Parathyroid adenoma (tissue), 2 donors: ENCODE measurements at regions not wholly inside any gene's neighbourhood (a gene's known extent, or its start where the extent isn't known, plus 50 kb on each side); places are given as distances from the start of the nearest gene placed in this dataset.

Experiments
- H2AFZ ChIP-seq: fragments of 300-600 bp; sonication (generic); one replicate; pipeline ENCODE4 v1.7.0; 2017; ENCODE audit warnings: antibody characterized with exemption, mild to moderate bottlenecking
- H3K27ac ChIP-seq: fragments of 300-600 bp; sonication (generic); one replicate; pipeline ENCODE4 v1.7.0; 2017
- H3K27me3 ChIP-seq: fragments of 300-600 bp; sonication (generic); one replicate; pipeline ENCODE4 v1.7.0; 2017; ENCODE audit warnings: low read length; ENCODE audit not compliant: control insufficient read depth, insufficient read depth
- H3K36me3 ChIP-seq: fragments of 300-600 bp; sonication (generic); one replicate; pipeline ENCODE4 v1.7.0; 2017; ENCODE audit warnings: low read length; ENCODE audit not compliant: control insufficient read depth, insufficient read depth
- H3K4me1 ChIP-seq: fragments of 300-600 bp; sonication (generic); one replicate; pipeline ENCODE4 v1.7.0; 2017; ENCODE audit warnings: control low read depth
- H3K4me2 ChIP-seq: fragments of 300-600 bp; sonication (generic); one replicate; pipeline ENCODE4 v1.7.0; 2017; ENCODE audit warnings: low read length
- H3K4me3 ChIP-seq: fragments of 300-600 bp; sonication (generic); one replicate; pipeline ENCODE4 v1.7.0; 2017; ENCODE audit warnings: low read depth, low read length
- H3K79me2 ChIP-seq: fragments of 300-600 bp; sonication (generic); one replicate; pipeline ENCODE4 v1.7.0; 2017; ENCODE audit warnings: control low read depth
- H3K9ac ChIP-seq: fragments of 300-600 bp; sonication (generic); one replicate; pipeline ENCODE4 v1.7.0; 2017; ENCODE audit warnings: mild to moderate bottlenecking
- H3K9me3 ChIP-seq: fragments of 300-600 bp; sonication (generic); one replicate; pipeline ENCODE4 v1.7.0; 2017; ENCODE audit warnings: low read length; ENCODE audit not compliant: control insufficient read depth
- CTCF ChIP-seq: fragments of 300-600 bp; sonication (generic); IDR thresholded peaks from one replicate; pipeline ENCODE4 v1.7.0; 2017; ENCODE audit warnings: antibody characterized with exemption, mild to moderate bottlenecking
- donor health status: primary hyperparathyroidism.

GRCh38 chr9:129334105-129334935 is 156.3 kb upstream of the IER5L start:
- H3K4me3 ChIP-seq, result peak overlapping the region; percentile 6
- no peaks in the 10 kb centered on the region for H3K79me2 ChIP-seq
- H3K27me3 ChIP-seq, result no peaks in the 10 kb centered on the region
- no peak overlapping the region for H3K9ac ChIP-seq
- H3K27ac ChIP-seq, result peak overlapping the region; percentile 62
- no peak for TF ChIP-seq CTCF
- H3K9me3 ChIP-seq, result no peaks in the 10 kb centered on the region
- peak overlapping the region; percentile 63 for H3K4me2 ChIP-seq
- H3K4me1 ChIP-seq, result peaks cover 8% of the 10 kb centered on the region
- peak overlapping the region; percentile 65 for H2AFZ ChIP-seq
- H3K36me3 ChIP-seq, result no peaks in the 10 kb centered on the region

- Histone ChIP-seq H3K36me3 (no peaks in the 10 kb centered on the region), H3K9me3 (no peaks in the 10 kb centered on the region), H3K27ac (peak overlapping the region; percentile 62), H3K9ac (no peak overlapping the region), H3K79me2 (no peaks in the 10 kb centered on the region), H3K4me1 (peaks cover 8% of the 10 kb centered on the region), H3K4me2 (peak overlapping the region; percentile 63), H3K27me3 (no peaks in the 10 kb centered on the region), H2AFZ (no peak overlapping the region), H3K4me3 (peak overlapping the region; percentile 6)
- TF ChIP-seq CTCF, result no peak
Observed at GRCh38 chr9:129333617-129334104, 155.6 kb upstream of the IER5L start.

- Histone ChIP-seq H3K4me1 (peaks cover 8% of the 10 kb centered on the region), H2AFZ (no peak overlapping the region), H3K79me2 (no peaks in the 10 kb centered on the region), H3K27ac (no peak overlapping the region), H3K4me3 (no peak overlapping the region), H3K9ac (no peak overlapping the region), H3K9me3 (no peaks in the 10 kb centered on the region), H3K27me3 (no peaks in the 10 kb centered on the region), H3K4me2 (no peak overlapping the region), H3K36me3 (no peaks in the 10 kb centered on the region)
- TF ChIP-seq CTCF, result no peak
Observed at GRCh38 chr9:129332581-129332980, 154.5 kb upstream of the IER5L start.

- no peak for TF ChIP-seq CTCF
- Histone ChIP-seq H3K36me3 (no peaks in the 10 kb centered on the region), H3K4me3 (no peak overlapping the region), H3K9ac (no peak overlapping the region), H3K4me2 (no peak overlapping the region), H3K27ac (no peak overlapping the region), H2AFZ (no peak overlapping the region), H3K4me1 (peaks cover 8% of the 10 kb centered on the region), H3K9me3 (no peaks in the 10 kb centered on the region), H3K79me2 (no peaks in the 10 kb centered on the region), H3K27me3 (no peaks in the 10 kb centered on the region)
Observed at GRCh38 chr9:129331772-129332500, 153.9 kb upstream of the IER5L start.
